T-helper 1 cell (primary cell): ENCODE measurements at regions not wholly inside any gene's neighbourhood (a gene's known extent, or its start where the extent isn't known, plus 50 kb on each side); places are given as distances from the start of the nearest gene placed in this dataset.

ENCODE experiments used
- DNase-seq, 5 donors: peaks; one replicate each; pipeline ENCODE4 v3.0.0-alpha.2; 2012 to 2020

DNA sequence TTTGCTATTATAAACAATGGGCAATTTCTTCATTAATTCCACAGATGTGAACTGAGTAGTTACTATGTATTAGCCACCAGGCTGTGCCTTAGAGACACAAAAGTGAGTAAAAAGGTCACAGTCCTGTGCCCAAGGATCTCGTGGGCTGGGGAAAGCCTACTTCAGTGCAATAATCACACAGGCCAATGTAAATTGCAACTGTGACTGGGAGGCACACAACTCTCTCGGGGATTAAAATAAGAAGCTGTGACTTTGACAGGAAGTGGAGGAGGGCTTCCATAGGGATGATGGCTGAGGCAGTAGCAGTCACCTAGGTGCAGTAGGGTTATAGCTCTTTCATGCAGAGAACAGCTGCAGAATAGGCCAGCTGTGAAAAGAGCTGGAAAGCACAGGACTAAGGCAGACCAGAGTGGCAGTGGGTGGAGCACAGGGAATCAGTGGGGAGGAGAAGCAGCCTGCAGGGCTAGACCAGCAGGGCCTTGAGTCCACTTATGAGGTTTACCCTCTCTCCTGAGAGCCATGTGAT is 121.9 kb downstream of the MAB21L3 start:
- DNase-seq = peak in 4 of 5 donors; percentile 4 to 17 (median 12)

- DNase-seq = no peak
These were observed 123.2 kb downstream of the MAB21L3 start for GRCh38 chr1:116234429-116234828.

GRCh38 chr1:116239916-116240315 is 128.7 kb downstream of the MAB21L3 start:
- no peak for DNase-seq

DNA sequence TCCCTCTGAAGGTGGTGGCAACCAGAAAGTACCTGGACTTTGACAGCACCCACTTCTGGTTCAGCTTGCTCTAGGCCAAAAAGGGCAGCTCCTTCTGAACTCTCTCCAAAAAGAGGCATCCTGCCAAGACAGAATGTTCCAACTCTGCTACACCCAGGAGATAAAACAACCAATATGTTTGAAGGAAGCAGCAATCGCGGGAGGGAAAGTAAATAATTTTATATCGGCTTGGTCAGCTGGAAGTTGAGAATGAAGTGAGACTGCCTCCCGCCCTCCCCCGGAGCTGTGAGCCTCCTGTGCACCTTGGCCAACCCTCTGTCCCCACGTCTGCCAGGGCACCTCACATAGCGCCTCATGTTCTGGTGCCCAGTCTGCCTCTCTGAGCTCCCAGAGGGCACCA is 130.3 kb upstream of the ATP1A1 start:
- no peak for DNase-seq

DNA sequence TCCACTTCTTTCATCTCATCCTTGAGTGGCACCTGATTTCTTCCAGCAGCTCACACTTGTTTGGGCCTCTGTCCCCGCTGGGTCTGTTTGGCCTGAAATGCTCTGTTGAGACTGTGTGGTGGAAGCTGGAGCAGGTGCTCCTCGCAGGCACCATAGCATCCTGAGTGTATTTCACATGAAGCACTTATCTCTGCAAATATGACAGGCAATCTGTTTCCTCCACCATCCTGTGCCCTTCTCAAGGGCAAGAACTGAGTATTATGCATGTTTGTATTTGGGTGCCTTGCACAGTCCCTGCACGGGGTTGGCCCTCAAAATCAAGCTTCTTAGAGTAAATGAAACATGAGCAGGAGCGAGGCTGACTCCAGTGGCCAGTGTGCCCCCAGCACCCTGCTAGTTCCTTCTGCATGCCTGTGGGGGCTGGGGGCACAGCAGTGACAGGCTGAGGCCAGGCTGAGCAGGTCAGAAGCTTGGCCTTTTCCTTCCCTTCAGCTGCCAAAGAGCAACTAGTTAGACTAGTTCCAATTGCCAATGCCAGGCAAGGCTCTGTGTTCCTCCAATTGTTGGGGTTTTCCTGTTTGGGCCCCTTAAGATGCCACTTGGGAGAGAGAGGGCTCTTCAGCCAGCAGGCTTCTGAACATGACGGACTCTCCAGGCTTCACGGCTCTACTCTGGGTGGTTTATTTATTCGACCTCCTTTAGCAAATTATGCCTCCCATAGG is 129.6 kb upstream of the ATP1A1 start:
- DNase-seq = no peak

DNA sequence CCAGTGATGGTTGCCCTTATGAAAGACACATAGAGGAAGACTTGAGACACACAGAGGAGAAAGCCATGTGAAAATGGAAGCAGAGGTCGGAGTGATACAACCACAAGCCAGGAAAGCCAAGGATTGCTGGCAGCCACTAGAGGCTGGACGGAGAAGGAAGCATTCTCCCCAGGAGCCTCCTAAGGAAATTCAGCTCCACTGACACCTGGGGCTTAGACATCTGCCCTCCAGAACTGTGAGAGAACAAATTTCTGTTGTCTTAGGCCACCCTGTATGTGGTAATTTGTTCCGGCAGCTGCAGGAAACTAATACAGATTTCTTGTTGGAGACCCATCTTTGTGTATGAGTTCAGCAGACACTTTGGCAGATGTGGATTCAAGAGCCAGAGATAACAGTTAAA is 126.9 kb upstream of the ATP1A1 start:
- no peak for DNase-seq

GRCh38 chr1:116252271-116252670 is 120.8 kb upstream of the ATP1A1 start:
- DNase-seq = no peak

DNA sequence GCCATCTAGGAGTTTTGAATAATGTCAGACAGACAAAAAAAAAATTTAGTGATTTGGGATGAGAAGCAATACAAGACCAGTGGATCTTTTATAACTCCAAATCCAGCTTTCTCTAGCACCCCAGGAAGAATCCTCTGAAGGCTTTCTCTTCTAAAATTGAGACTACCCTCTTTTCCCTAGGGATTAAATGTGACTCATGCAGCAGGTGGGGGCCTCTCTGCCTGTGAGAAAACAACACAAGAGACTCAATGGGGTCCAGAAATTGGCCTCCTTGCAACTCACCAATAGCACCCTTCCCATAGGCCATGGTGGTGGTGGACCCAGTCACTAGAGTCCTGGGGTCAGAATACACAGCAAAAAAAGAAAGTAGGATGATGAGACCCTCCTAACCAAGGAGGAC is 120.3 kb upstream of the ATP1A1 start:
- DNase-seq = no peak

DNA sequence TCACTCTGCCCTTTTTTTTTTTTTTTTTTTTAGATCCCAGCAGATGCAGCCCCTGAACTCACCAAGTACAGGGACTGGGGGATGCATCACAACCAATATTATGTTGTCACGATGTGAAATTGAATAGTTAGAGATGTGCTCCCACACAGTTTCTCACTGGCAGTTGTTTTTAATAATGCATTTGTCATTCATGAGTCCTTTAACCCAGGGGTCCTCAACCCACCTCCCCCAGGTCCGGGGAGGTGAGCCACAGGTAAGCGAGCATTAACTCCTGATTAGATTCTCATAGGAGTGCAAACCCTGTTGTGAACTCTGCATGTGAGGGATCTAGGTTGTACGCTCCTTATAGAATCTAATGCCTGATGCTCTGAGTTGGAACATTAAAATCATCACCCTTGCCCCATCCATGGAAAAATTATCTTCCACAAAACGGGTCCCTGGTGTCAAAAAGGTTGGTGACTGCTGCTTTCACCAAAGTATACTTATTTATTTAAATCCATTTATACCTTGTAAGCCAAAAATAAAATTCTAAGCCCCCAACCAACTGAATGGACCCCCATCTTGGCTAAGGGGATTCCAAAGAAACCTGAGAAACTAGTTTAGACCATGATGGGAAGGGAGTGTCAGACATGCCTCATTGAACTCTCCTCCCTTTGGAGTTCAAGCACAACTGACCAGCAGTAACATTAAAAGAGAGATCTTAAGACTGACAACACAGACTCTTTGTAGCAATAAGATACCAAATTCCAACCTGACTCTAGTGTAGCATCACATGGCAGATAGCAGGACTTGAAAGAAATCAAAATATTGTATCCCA is 119.3 kb upstream of the ATP1A1 start:
- no peak for DNase-seq

DNA sequence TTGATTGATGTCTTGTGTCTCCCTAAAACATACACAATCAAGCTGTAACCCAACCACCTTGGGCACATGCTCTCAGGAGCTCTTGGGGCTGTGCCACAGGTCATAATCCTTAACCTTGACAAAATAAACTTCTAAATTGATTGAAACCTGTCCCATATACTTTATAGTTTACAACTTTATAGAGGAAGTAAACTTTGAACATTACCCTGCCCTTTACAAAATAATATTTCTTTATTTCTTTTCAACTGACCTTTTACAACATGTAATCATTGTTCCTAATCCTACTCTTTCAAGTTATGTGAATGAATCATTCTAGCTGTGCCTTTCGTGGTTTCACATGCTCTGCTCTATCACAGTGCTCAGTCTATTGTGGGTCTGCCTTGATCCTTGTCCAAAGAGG is 118.3 kb upstream of the ATP1A1 start:
- DNase-seq = no peak

GRCh38 chr1:116255486-116256285 is 117.4 kb upstream of the ATP1A1 start:
- no peak for DNase-seq

DNA sequence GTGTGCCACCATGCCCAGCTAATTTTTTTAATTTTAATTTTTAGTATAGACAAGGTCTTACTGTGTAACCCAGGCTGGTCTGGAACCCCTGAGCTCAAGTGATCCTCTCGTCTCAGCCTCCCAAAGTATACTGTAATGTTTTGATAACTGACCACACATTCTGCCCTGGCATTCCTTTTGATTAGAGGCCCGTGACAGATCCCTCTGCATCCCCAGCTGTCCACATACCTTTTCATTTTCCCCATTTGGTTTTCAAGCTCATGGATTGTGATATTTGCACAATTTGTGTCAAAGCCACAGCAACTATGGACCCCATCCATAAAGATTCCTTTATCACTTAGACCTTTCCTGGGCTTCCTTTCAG is 116.8 kb upstream of the ATP1A1 start:
- DNase-seq = no peak

- no peak for DNase-seq
These were observed 116.2 kb upstream of the ATP1A1 start for GRCh38 chr1:116256875-116257274.

DNA sequence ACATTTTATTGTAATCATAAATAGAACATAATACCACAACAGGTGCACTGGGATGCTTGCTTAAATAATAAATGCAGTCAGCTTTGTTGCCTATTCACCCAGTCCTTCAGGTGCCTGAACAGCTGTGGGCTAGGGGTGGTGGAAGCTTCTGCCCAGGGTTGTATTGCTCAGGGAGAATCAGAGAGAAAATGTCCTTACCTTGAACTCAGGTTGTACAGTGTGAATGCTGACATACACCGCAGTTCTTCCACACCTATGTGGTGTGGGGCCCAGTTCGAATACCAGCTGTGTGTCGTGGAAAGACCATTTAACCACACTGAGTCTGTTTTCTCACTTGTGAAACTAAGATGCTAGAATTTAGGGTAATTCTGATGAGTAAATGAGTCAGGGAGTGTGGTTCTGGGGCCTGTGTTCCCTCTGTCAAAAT is 115.7 kb upstream of the ATP1A1 start:
- DNase-seq = peak in 1 of 5 donors; percentile 13

- DNase-seq = no peak
These were observed 115.2 kb upstream of the ATP1A1 start for GRCh38 chr1:116257836-116258235.

DNA sequence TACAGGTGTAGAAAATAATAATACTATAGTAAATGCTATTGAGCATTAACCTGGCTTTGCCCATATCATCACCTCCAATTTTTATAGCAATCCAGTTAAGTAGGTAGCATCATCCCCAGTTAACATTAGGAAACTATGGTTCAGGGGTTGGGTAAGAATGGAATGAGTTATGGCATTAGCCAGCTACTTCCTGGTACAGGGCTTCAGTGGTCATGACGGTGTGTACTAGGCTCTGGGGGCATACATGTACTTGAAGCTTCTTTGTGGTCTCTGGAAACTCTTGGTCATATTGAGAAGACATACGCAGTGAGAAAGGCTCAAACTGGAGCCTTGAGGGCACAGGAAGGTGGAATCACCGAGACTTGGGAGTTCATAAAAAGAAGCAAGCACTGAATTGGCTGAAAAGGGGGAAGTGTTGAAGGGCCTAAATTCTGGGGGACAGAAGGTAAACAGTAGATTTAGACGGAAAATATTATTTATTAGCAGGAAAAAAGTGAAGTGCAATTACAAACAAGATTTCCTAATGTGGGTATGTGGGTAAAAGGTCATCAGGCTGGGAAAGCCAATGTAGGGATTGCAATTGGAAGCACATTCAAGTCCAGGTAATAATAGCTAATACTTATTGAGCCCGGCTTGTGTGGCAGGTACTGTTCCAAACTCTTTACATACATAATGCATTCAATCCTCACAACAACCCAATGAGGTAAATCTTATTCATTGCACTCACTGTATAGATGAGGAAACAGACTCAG is 114.2 kb upstream of the ATP1A1 start:
- DNase-seq = no peak

- peak in 1 of 5 donors; percentile 11 for DNase-seq
These were observed 113.4 kb upstream of the ATP1A1 start for GRCh38 chr1:116259663-116260062.

GRCh38 chr1:116260115-116260514 is 112.9 kb upstream of the ATP1A1 start:
- no peak for DNase-seq

DNA sequence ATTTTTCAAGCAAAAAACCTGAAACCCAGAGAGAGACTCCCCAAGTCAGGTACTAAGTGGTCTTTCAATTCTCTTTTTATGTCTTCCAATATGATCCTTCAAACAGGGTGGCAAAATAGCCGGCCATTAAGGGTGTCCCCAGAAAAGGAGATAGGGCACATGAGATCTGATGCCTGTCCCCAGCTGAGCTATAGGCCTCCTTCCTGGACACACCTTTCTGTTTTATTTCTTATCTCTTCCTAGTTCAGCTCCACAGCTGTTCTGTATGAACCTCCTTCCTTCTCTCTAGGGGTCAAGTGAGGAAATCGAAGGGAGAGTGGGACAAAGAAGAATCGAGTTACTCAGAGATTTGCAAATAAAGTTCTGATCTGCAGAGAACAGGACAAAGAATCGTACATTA is 112.4 kb upstream of the ATP1A1 start:
- no peak for DNase-seq

DNA sequence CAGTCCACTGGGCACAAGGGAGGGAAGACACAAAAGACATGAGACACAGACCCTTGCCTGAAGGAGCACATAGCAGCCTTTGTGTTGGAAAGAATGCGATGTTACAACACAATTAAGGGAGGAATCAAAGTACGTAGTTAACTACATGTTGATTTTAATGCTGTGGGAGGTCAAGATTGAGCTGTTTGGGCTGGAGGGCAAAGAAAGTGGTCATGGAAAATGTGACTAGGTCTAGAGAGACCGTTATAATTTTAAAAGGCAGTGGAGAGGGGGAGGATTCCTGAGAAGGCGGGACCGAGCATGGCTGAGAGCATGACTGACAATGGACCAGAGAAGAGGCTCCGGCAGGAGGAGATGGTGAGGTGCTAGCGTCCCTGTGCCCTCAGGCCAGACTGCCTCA is 111.8 kb upstream of the ATP1A1 start:
- DNase-seq = no peak

DNA sequence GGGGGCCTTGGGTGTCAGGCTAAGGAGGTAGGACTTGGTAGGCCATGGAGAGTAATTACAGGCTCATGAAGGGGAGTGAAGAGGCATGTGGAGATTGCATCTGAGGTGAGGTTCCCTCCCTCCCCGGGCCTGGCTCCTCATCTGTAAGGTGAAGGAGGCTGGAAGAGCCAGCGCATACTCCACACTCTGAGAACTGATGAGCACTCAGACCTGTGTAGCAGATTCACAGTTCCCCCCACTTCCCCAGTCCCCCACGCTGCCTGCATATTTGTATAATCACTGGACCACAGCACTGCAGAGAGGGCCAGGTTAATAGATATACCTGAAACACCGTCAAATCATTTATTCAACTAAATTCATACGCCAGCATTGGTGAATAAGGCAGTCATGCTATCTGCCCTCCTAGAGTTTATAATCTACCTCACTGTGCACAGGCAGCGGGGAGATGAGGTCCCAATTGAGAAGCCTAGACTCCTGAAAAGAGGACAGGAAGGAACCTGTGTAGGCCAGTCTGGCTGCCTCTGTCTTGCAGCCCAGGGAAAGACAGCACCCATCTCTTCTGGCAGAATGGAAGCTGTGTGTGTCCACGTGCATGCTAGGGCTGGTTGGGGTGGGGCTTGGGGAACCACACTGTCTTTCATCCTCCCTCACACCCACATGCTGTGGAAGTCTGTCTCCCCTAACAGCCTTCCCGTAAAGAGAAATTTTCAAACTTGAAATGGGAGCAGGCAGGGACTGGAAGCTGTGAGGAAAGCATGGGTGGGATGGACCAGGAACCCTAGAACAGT is 110.6 kb upstream of the ATP1A1 start:
- no peak for DNase-seq

- DNase-seq = no peak
These were observed 110.1 kb upstream of the ATP1A1 start for GRCh38 chr1:116262995-116263385.
